A673 (cell line): ENCODE measurements at regions not wholly inside any gene's neighbourhood (a gene's known extent, or its start where the extent isn't known, plus 50 kb on each side); places are given as distances from the start of the nearest gene placed in this dataset.

Experiments
- BruUV-seq: library from RNA; stranded (reverse); fragments of 400-500 nt; replicated peaks from 2 replicates; lab custom pipeline; 2021; lab: Mats Ljungman, UMichigan
- CTCF ChIA-PET: fragments of 300-600 bp; sonication (Branson Sonifier 250); formaldehyde crosslinking; loops from one replicate; lab custom pipeline; 2022; ENCODE audit warnings: antibody characterized with exemption; lab: Charles Lee
- POLR2A ChIA-PET: fragments of 300-600 bp; sonication (Branson Sonifier 250); formaldehyde crosslinking; loops from one replicate; lab custom pipeline; 2022; ENCODE audit warnings: antibody characterized with exemption; ENCODE audit not compliant: low non-redundant PET; lab: Charles Lee
- DNase-seq: peaks from one replicate; pipeline ENCODE4 v3.0.0-alpha.2; 2015; ENCODE audit warnings: low spot score
- H3K27ac ChIP-seq: fragments of 200-600 bp; sonication (generic); 2 replicates; pipeline ENCODE4 v1.5.1; 2016; ENCODE audit warnings: mixed run types, low read depth, mild to moderate bottlenecking, mixed read lengths, antibody characterized with exemption, low read length; ENCODE audit not compliant: poor library complexity, severe bottlenecking
- H3K27me3 ChIP-seq: fragments of 200-600 bp; sonication (generic); replicated peaks from 2 replicates; pipeline ENCODE4 v1.6.1; 2017; ENCODE audit warnings: mixed run types, low read depth, mild to moderate bottlenecking, mixed read lengths, antibody characterized with exemption, low read length; ENCODE audit not compliant: insufficient read depth, poor library complexity
- H3K36me3 ChIP-seq: fragments of 200-600 bp; sonication (generic); 2 replicates; pipeline ENCODE4 v1.6.1; 2016; ENCODE audit warnings: mixed run types, mild to moderate bottlenecking, mixed read lengths, antibody characterized with exemption, low read length; ENCODE audit not compliant: insufficient read depth, poor library complexity, severe bottlenecking
- H3K4me1 ChIP-seq: fragments of 200-600 bp; sonication (generic); 2 replicates; pipeline ENCODE4 v1.6.1; 2017; ENCODE audit warnings: mixed run types, mild to moderate bottlenecking, mixed read lengths, antibody characterized with exemption, low read length; ENCODE audit not compliant: insufficient read depth, poor library complexity, severe bottlenecking
- H3K4me3 ChIP-seq: fragments of 200-600 bp; sonication (generic); 2 replicates; pipeline ENCODE4 v1.5.1; 2016; ENCODE audit warnings: low read depth, mixed run types, mild to moderate bottlenecking, mixed read lengths, low read length; ENCODE audit not compliant: poor library complexity, severe bottlenecking
- H3K9me3 ChIP-seq: fragments of 200-600 bp; sonication (generic); 2 replicates; pipeline ENCODE4 v1.6.1; 2016; ENCODE audit warnings: mixed run types, low read depth, mild to moderate bottlenecking, mixed read lengths, antibody characterized with exemption, low read length; ENCODE audit not compliant: poor library complexity, severe bottlenecking
- CTCF ChIP-seq: fragments of 300-800, 200-600 bp; sonication (generic); conservative IDR thresholded peaks from 2 replicates; pipeline ENCODE4 v1.5.1; 2017; ENCODE audit warnings: low read depth, mild to moderate bottlenecking, antibody characterized with exemption, low read length, moderate library complexity, mixed read lengths
- EZH2 ChIP-seq: fragments of 200-600 bp; sonication (generic); IDR thresholded peaks from 2 replicates; pipeline ENCODE4 v1.6.1; 2017; ENCODE audit warnings: borderline replicate concordance, low read depth, mild to moderate bottlenecking, mixed read lengths, antibody characterized with exemption, low read length; ENCODE audit not compliant: poor library complexity, severe bottlenecking
- intact Hi-C: fragments of 100-400 bp; cut with micrococcal nuclease; formaldehyde crosslinking; loops from one replicate; pipeline ENCODE4 v1.10.0; 2022; ENCODE audit not compliant: unreplicated experiment

- no peak overlapping the region for H3K4me3 ChIP-seq
- no peaks in the 10 kb centered on the region for H3K36me3 ChIP-seq
- intact Hi-C loops = no loop called here
- H3K9me3 ChIP-seq = no peaks in the 10 kb centered on the region
- H3K27ac ChIP-seq = no peak overlapping the region
- TF ChIP-seq CTCF = no peak
- peaks cover 5% of the 10 kb centered on the region for H3K4me1 ChIP-seq
- BruUV-seq = no TSS peak
- H3K27me3 ChIP-seq = no peaks in the 10 kb centered on the region
- no peak for DNase-seq
- ChIA-PET CTCF (no interaction called here), POLR2A (no interaction called here)
Observed at GRCh38 chr2:149908726-149909683, 321.4 kb upstream of the MMADHC start.

- no peaks in the 10 kb centered on the region for H3K36me3 ChIP-seq
- H3K9me3 ChIP-seq = no peaks in the 10 kb centered on the region
- BruUV-seq = no TSS peak
- intact Hi-C loops = no loop called here
- H3K4me3 ChIP-seq = no peak overlapping the region
- no peak for DNase-seq
- ChIA-PET POLR2A (no interaction called here), CTCF (no interaction called here)
- peaks cover 5% of the 10 kb centered on the region for H3K4me1 ChIP-seq
- no peak overlapping the region for H3K27ac ChIP-seq
- no peaks in the 10 kb centered on the region for H3K27me3 ChIP-seq
- TF ChIP-seq EZH2 = no peak
- TF ChIP-seq CTCF = no peak
Observed at GRCh38 chr2:149906886-149907285, 319.3 kb upstream of the MMADHC start.

- ChIA-PET CTCF (no interaction called here), POLR2A (interaction anchor here (0.5 kb wide), 1 partner anchor 203 kb away, joined by 4 read pairs; no protein-coding TSS in a partner anchor)
- Histone ChIP-seq H3K27me3 (no peaks in the 10 kb centered on the region), H3K27ac (no peak overlapping the region), H3K4me1 (peaks cover 5% of the 10 kb centered on the region), H3K36me3 (no peaks in the 10 kb centered on the region), H3K4me3 (no peak overlapping the region), H3K9me3 (no peaks in the 10 kb centered on the region)
- intact Hi-C loops = no loop called here
- BruUV-seq = no TSS peak
- no peak for TF ChIP-seq EZH2
- TF ChIP-seq CTCF = no peak
- no peak for DNase-seq
Observed at GRCh38 chr2:149904352-149905175, 317.0 kb upstream of the MMADHC start.
